ENCODE measurements at regions not wholly inside any gene's neighbourhood (a gene's known extent, or its start where the extent isn't known, plus 50 kb on each side); places are given as distances from the start of the nearest gene placed in this dataset.

- peak overlapping the region; percentile 4; the same call in 1 of the 2 replicates for H3K4me3 ChIP-seq (ENCODE audit: low read depth, low read length)
- peak; percentile 93 for DNase-seq (ENCODE audit: low read depth)
- no peak for TF ChIP-seq CTCF (IDR thresholded peaks at IDR 0.05; ENCODE audit: control insufficient read depth, extremely low read depth, insufficient read depth)
Observed at GRCh38 chr21:43343992-43344886, 82.7 kb downstream of the SIK1 start.

- DNase-seq (ENCODE audit: low read depth): peak; percentile 81
- 0 out of 2 replicates have a peak, but pooled peaks have one; percentile 11 for TF ChIP-seq CTCF (IDR thresholded peaks at IDR 0.05; ENCODE audit: control insufficient read depth, extremely low read depth, insufficient read depth)
- H3K4me3 ChIP-seq (ENCODE audit: low read depth, low read length): no peak overlapping the region; the same call in 1 of the 2 replicates
Observed at GRCh38 chr21:43343095-43343991, 83.6 kb downstream of the SIK1 start.

GRCh38 chr21:43342301-43342881 is 84.5 kb downstream of the SIK1 start:
- H3K4me3 ChIP-seq (ENCODE audit: low read depth, low read length): no peak overlapping the region
- no peak for TF ChIP-seq CTCF (IDR thresholded peaks at IDR 0.05; ENCODE audit: control insufficient read depth, extremely low read depth, insufficient read depth)
- DNase-seq (ENCODE audit: low read depth): no peak

GRCh38 chr21:43341378-43342161 is 85.4 kb downstream of the SIK1 start:
- no peak overlapping the region for H3K4me3 ChIP-seq (ENCODE audit: low read depth, low read length)
- no peak for TF ChIP-seq CTCF (IDR thresholded peaks at IDR 0.05; ENCODE audit: control insufficient read depth, extremely low read depth, insufficient read depth)
- no peak for DNase-seq (ENCODE audit: low read depth)

GRCh38 chr21:43340491-43341377 is 86.2 kb downstream of the SIK1 start:
- no peak overlapping the region for H3K4me3 ChIP-seq (ENCODE audit: low read depth, low read length)
- TF ChIP-seq CTCF (IDR thresholded peaks at IDR 0.05; ENCODE audit: control insufficient read depth, extremely low read depth, insufficient read depth): no peak
- DNase-seq (ENCODE audit: low read depth): no peak
